ENCODE measurements at regions not wholly inside any gene's neighbourhood (a gene's known extent, or its start where the extent isn't known, plus 50 kb on each side); places are given as distances from the start of the nearest gene placed in this dataset.

- TF ChIP-seq EZH2 (IDR thresholded peaks at IDR 0.05; ENCODE audit: low read length, unreplicated experiment) = no peak
- no peak for TF ChIP-seq CTCF (conservative IDR thresholded peaks at IDR 0.05; ENCODE audit: low read depth, low read length)
- TF ChIP-seq EZH2phosphoT487 (IDR thresholded peaks at IDR 0.05; ENCODE audit: borderline replicate concordance, low read length) = no peak
Observed at GRCh38 chr18:3340015-3340681, 78.2 kb downstream of the MYL12B start.
